Hepatocyte (in vitro differentiated cells): ENCODE measurements at regions not wholly inside any gene's neighbourhood (a gene's known extent, or its start where the extent isn't known, plus 50 kb on each side); places are given as distances from the start of the nearest gene placed in this dataset.

Experiments used
- DNase-seq: peaks from one replicate; pipeline ENCODE4 v3.0.0-alpha.2; 2016; ENCODE audit warnings: low spot score
- H2AFZ ChIP-seq: fragments of 200-600 bp; sonication (generic); 2 replicates; pipeline ENCODE4 v1.6.0; 2016; ENCODE audit warnings: antibody characterized with exemption, mild to moderate bottlenecking
- H3K27ac ChIP-seq: fragments of 200-600 bp; sonication (generic); 2 replicates; pipeline ENCODE4 v1.5.1; 2016; ENCODE audit warnings: mild to moderate bottlenecking
- H3K27me3 ChIP-seq: fragments of 200-600 bp; sonication (generic); 2 replicates; pipeline ENCODE4 v1.6.1; 2016
- H3K36me3 ChIP-seq: fragments of 200-600 bp; sonication (generic); replicated peaks from 2 replicates; pipeline ENCODE4 v1.5.1; 2016; ENCODE audit warnings: low read depth; ENCODE audit not compliant: insufficient read depth
- H3K4me1 ChIP-seq: fragments of 200-600 bp; sonication (generic); 2 replicates; pipeline ENCODE4 v1.5.1; 2016; ENCODE audit warnings: mild to moderate bottlenecking, moderate library complexity; ENCODE audit not compliant: insufficient read depth
- H3K4me2 ChIP-seq: fragments of 200-600 bp; sonication (generic); 2 replicates; pipeline ENCODE4 v1.6.0; 2016
- H3K4me3 ChIP-seq: fragments of 200-600 bp; sonication (generic); 2 replicates; pipeline ENCODE4 v1.5.1; 2016; ENCODE audit warnings: mild to moderate bottlenecking
- H3K79me2 ChIP-seq: fragments of 200-600 bp; sonication (generic); 2 replicates; pipeline ENCODE4 v1.6.0; 2017; ENCODE audit warnings: mild to moderate bottlenecking
- H3K9me2 ChIP-seq: fragments of 200-600 bp; sonication (generic); replicated peaks from 2 replicates; pipeline ENCODE4 v1.6.0; 2017; ENCODE audit warnings: mild to moderate bottlenecking; ENCODE audit not compliant: insufficient read depth
- H3K9me3 ChIP-seq: fragments of 200-600 bp; sonication (generic); 2 replicates; pipeline ENCODE4 v1.5.1; 2016; ENCODE audit warnings: low read depth, mild to moderate bottlenecking
- H4K20me1 ChIP-seq: fragments of 200-600 bp; sonication (generic); 2 replicates; pipeline ENCODE4 v1.6.0; 2016; ENCODE audit warnings: mild to moderate bottlenecking; ENCODE audit not compliant: insufficient read depth, poor library complexity, severe bottlenecking
- CTCF ChIP-seq: fragments of 200-600 bp; sonication (generic); IDR thresholded peaks from 2 replicates; pipeline ENCODE4 v1.5.1; 2016; ENCODE audit warnings: antibody characterized with exemption, mild to moderate bottlenecking; ENCODE audit not compliant: poor library complexity
- EZH2 ChIP-seq: fragments of 200-600 bp; sonication (generic); IDR thresholded peaks from 2 replicates; pipeline ENCODE4 v1.6.1; 2016; ENCODE audit warnings: antibody characterized with exemption, mild to moderate bottlenecking, borderline replicate concordance
- EZH2phosphoT487 ChIP-seq: fragments of 200-600 bp; sonication (generic); IDR thresholded peaks from one replicate; pipeline ENCODE4 v1.6.1; 2018; ENCODE audit warnings: antibody characterized with exemption, mild to moderate bottlenecking, low read depth, moderate library complexity; ENCODE audit not compliant: unreplicated experiment, severe bottlenecking
- WGBS: methylation state at CpG from one replicate; pipeline ENCODE4 v1.1.6; 2016; ENCODE audit warnings: low lambda C conversion rate; ENCODE audit errors: missing lambda C conversion rate; 5-methylcytosine and 5-hydroxymethylcytosine counted together

GRCh38 chr4:11111370-11111769, 317.3 kb downstream of the HS3ST1 start:
- Histone ChIP-seq H3K4me2 (no peak overlapping the region), H3K4me1 (peaks cover 4% of the 10 kb centered on the region), H3K79me2 (no peaks in the 10 kb centered on the region), H3K4me3 (no peak overlapping the region), H3K9me3 (no peaks in the 10 kb centered on the region), H3K9me2 (no peaks in the 10 kb centered on the region), H2AFZ (no peak overlapping the region), H3K36me3 (no peaks in the 10 kb centered on the region), H3K27me3 (no peaks in the 10 kb centered on the region), H4K20me1 (no peaks in the 10 kb centered on the region), H3K27ac (no peak overlapping the region)
- TF ChIP-seq EZH2 = no peak
- no peak for TF ChIP-seq EZH2phosphoT487
- no peak for TF ChIP-seq CTCF
- WGBS = 59% methylated on average over 2 of the region's 2 CpGs
- DNase-seq = no peak

DNA sequence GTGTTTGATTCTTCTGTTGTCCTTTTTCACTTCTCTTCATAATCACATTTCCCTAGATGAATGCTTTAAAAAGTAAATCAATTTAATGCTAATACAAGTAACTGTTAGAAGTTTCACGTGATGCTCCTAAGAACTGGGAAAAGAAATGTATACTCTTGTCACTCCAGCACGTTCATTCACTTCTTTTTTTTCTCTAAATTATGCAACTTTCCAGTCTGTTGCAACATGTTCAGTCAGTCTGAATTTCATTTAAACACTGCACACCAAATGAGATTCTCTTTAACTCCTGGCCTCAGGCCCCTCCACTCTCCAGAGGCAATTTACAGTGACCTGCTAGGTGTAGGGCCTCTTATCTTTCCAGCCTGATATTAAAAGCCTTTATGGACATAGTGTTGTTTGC, 321.9 kb downstream of the HS3ST1 start:
- H3K4me3 ChIP-seq = no peak overlapping the region
- peak; percentile 26 for DNase-seq
- H3K36me3 ChIP-seq = no peaks in the 10 kb centered on the region
- TF ChIP-seq CTCF = no peak
- TF ChIP-seq EZH2phosphoT487 = no peak
- TF ChIP-seq EZH2 = no peak
- H3K79me2 ChIP-seq = no peaks in the 10 kb centered on the region
- H3K27me3 ChIP-seq = no peaks in the 10 kb centered on the region
- no peak overlapping the region for H2AFZ ChIP-seq
- no peaks in the 10 kb centered on the region for H3K9me3 ChIP-seq
- WGBS = 54% methylated on average over 2 of the region's 2 CpGs
- peaks cover 4% of the 10 kb centered on the region for H3K4me1 ChIP-seq
- H4K20me1 ChIP-seq = no peaks in the 10 kb centered on the region
- H3K4me2 ChIP-seq = no peak overlapping the region
- no peak overlapping the region for H3K27ac ChIP-seq
- no peaks in the 10 kb centered on the region for H3K9me2 ChIP-seq

- no peaks in the 10 kb centered on the region for H3K9me3 ChIP-seq
Observed at GRCh38 chr4:11106190-11106589, 322.5 kb downstream of the HS3ST1 start.

More at GRCh38 chr4:11106190-11106589, 322.5 kb downstream of the HS3ST1 start:
- no peak overlapping the region for H2AFZ ChIP-seq
- no peak for DNase-seq
- H3K36me3 ChIP-seq = no peaks in the 10 kb centered on the region
- no peaks in the 10 kb centered on the region for H3K9me2 ChIP-seq
- no peak overlapping the region for H3K4me3 ChIP-seq
- no peaks in the 10 kb centered on the region for H3K27me3 ChIP-seq
- TF ChIP-seq EZH2phosphoT487 (no peak), EZH2 (no peak), CTCF (no peak)
- H3K4me2 ChIP-seq = no peak overlapping the region
- no peaks in the 10 kb centered on the region for H4K20me1 ChIP-seq
- H3K79me2 ChIP-seq = no peaks in the 10 kb centered on the region
- no peak overlapping the region for H3K27ac ChIP-seq
- peaks cover 4% of the 10 kb centered on the region for H3K4me1 ChIP-seq
